HG03064 (cell line): ENCODE measurements at regions not wholly inside any gene's neighbourhood (a gene's known extent, or its start where the extent isn't known, plus 50 kb on each side); places are given as distances from the start of the nearest gene placed in this dataset.

ENCODE experiments used
- ATAC-seq: cut with Tn5 transposase; IDR thresholded peaks from one replicate; pipeline ENCODE4 v1.9.1; 2021; ENCODE audit warnings: low read depth; ENCODE audit not compliant: unreplicated experiment

GRCh38 chr16:52237823-52238222 is 309.1 kb downstream of the TOX3 start:
- ATAC-seq = no peak

DNA sequence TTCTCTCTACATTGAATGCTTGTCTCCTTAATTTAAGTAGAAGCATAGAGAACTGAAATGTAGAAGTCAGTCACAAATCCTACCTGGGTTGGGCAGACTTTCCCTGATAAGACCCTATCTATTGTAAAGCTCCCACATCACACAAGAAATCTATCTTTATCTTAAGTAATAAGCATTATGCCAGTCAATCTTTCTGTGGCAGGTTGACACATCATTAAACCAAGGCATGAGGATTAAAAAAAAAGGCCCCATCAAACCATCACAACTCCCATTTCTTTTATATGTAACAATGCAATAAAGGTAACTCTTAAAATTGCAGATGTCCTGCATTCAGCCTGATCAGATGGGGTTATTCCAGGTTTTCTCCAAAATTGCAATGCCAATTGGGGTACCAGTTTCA is 311.8 kb downstream of the TOX3 start:
- ATAC-seq = no peak

DNA sequence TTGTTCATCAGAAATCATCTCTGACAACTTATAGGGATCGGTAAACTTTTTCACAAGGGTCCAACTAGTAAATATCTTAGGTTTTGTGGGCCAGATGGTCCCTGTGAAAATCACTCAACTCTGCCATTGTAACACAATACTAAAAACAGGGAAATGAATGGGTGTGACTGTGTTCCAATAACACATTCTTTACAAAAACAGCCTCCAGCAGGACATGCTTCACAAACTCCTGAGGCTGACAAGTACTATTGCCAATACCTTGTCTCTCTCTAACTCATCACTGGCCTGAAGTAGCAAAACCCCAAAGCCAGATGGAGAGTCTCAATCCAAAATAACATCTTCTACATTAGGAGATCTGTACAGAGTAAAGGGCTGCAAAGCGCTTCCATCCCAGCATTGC is 312.3 kb downstream of the TOX3 start:
- no peak for ATAC-seq

DNA sequence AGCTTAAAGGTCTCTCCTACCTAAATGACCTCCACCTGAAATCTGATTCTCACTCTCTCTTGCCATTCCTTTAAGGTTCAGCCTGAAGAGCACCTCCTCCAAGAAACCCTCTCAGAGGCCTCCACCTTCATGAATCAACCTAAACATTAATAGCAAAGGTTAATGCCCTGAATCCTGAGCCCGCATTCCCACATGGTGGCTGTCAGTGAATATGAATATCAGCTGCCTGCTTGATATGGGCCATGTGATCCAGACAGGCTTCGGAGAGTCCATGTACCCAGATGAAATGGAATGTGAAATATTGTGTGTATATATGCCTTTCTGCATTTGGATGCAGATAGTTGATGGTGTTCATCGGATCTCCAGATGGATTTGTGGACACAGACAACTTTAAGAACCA is 317.5 kb downstream of the TOX3 start:
- ATAC-seq = no peak

DNA sequence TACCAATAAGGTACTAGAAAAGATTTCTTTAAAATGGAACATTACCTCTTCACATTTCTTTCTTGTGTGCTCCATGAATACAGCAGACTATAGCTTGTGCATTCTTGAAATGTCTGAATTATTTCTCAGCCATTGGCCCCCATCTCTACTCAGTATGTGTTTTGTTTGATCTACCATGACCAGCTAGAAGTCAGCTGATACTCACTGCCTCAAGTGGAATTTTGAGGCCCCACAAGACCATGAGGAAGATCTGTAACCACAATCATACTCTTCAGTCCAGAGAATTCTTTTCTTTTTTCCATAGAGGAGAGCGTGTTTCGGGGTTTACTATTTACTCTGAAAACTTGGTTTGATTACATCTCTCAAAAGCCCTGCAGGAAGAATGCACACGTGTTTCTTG is 319.1 kb downstream of the TOX3 start:
- ATAC-seq = no peak

DNA sequence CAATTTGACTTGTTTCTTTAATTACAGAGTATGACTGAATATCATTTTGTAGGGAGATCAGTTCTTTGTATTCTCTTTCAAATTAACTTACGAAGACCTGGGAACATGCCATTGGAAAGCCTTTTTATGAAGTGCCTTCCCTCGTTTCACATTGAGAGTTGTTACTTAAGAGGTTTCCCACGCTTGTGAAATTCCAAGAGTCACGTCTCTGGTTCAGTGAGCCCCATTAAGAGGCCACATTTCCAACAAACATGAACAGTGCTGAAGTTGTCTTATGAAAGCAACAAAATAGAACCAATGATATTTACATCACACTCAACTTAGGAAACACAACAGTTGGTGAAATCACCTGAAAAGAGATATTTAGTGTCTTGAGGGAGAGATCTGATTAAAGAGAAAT is 334.1 kb downstream of the TOX3 start:
- ATAC-seq = no peak

- ATAC-seq = no peak
Measured at GRCh38 chr16:52209227-52209626, 337.7 kb downstream of the TOX3 start.

DNA sequence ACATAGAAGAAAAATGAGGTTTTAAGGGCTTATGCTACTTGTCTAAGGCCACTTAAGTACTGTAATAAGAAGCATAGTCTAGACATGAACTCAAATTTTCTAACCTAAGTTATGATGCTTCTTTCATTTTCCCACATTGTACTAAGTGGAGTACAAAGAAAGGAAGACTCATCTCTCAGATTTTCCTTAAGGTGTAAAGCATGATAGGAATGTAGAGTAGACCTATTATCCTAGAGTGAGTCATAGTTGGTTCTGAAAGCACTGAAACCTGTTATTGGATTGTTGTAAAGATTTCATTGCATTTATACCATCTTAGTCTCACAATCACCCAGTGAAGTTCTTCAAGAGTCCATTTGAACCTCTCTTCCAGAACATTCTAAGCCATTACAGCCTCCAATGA is 343.8 kb downstream of the TOX3 start:
- ATAC-seq = no peak

DNA sequence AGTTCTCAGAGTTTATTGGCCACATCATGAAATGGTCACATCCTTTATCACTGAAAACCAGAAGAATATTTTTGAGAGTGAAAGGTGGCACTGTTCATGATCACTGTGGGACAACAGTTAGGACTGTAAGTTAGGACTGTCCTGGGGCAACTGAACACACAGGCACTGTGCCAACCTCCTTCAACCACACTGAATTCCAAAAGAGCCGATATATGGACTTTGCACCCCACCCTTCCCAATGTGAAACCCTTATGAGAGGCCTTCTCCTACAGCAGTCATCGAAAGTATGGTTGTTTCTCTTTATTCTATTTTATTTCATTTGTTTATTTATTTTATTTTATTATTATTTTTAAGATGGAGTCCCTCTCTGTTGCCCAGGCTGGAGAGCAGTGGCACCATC is 353.5 kb downstream of the TOX3 start:
- ATAC-seq = no peak

DNA sequence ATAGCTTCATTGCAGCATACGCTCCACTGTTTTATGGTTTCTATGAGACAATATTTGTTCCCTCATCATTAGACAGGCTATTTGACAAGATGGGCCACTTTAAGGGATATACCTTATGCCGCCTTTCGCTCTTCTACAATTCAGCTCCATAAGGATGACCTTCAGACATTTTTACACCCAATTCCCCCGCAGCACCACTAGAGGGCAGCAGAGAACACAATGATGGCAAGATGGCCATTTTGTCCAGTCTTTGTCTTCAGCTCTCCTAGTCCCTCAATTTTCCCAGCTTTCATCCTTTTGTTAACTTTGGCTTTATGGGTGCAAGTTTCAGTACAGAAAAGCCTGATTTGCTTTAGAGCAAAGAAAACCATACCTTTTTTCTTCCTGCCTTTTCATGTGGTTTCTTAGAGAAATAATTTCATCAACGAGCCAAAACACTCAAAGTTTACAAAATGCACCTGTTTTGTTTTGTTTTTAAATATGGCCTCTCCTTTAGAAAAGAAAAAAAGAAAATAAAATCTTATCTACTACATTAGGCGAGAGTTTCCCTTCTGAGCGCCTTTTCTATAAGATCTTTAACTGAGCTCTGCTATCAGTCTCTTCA is 355.3 kb downstream of the TOX3 start:
- no peak for ATAC-seq

- ATAC-seq = no peak
Measured at GRCh38 chr16:52184336-52184735, 362.6 kb downstream of the TOX3 start.

GRCh38 chr16:52182840-52183239 is 364.1 kb downstream of the TOX3 start:
- no peak for ATAC-seq

DNA sequence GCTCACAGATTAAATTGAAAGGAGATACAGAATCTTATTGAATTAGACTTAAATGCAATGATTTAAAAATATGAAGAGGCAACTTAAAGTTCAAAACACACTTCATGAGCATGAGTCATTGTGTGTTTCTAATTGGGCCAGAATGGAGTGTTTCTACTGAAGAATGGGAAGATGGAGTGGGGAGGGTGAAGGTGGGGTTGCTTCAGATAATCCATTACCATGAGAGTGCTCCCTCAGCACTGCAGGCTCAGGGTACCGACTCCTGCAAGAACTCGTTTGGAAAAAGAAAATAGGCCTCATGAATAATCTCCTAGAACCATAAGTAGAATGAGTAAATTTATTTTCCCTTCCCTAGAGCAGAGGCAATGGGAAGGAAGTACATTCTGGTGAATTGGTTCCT is 372.8 kb downstream of the TOX3 start:
- no peak for ATAC-seq

DNA sequence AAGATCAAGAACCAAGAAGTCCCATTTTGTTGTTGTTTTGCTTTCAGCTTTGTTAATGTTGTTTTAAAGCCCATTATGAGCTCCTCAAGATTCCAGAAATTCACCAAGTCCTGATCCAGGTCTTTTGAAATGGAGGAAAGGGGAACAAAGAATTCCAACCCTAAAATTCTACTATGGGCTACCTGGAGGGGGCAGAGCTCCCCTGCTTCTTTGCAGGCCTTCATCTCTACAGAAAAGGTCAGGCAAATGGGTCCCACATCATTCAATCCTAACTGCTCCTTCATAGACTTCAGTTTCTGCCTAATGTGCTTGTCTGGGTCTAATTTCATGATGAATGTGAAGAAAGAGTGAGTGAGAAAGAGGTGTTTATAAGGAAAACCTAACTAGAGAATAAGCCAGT is 375.5 kb downstream of the TOX3 start:
- no peak for ATAC-seq

- ATAC-seq = no peak
Measured at GRCh38 chr16:52167328-52167727, 379.6 kb downstream of the TOX3 start.

- no peak for ATAC-seq
Measured at GRCh38 chr16:52165961-52166360, 381.0 kb downstream of the TOX3 start.

- no peak for ATAC-seq
Measured at GRCh38 chr16:52149003-52149402, 397.9 kb downstream of the TOX3 start.

DNA sequence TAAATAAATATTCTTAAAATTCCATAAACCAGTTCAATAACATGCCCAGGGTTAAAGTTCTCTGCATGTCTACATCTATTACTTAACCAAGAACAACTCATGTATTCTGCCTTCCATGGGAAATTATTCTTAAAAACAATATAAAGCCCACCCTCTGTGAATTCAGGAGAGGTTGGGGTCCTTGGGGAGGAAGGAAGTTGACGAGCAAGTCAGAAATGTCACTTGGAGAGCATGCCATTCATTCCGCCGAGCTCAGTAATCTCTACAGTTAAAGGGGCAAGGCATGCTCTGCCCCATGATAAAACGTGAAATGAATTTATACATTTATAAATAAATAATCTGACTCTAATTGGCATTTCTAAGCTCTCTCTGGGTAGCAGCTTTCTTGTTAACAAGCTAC is 405.1 kb downstream of the TOX3 start:
- ATAC-seq = no peak

GRCh38 chr16:52128361-52128760 is 418.6 kb downstream of the TOX3 start:
- no peak for ATAC-seq

GRCh38 chr16:52123842-52124241 is 423.1 kb downstream of the TOX3 start:
- no peak for ATAC-seq

DNA sequence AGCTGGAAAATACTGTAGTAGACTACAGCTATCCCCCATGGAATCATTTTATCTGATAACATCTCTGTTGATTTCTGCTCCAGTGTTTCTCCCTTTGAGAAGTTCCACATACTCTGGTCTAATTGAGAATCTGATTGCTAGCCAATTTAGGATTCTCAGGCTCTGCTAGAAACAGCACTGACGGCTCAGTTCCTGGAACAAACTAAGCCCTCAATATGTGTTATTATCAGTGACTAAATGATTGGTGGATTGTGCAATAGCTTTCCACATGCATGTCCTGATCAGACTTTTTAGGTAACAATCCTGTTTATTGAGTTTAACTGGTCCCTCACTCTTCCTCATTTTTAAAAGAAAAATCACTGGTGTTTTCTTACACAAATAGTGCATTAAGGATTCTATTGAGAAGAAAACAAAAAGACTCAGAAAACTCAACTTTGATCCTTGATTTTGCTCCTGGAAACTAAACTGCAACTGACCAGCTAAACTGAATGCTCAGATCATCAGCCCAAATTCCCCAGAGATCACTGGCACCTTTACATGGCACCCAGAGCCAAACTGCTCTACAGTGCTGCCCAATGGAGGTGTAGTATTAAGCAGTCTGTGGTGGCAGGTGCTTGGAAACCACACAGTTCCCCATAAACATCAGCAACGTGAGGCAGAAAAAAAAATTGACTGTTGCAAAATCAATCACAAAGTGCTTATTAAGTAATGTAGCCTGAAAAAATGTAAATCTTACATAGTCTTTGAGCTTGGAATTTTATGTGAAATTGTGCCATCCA is 423.7 kb downstream of the TOX3 start:
- no peak for ATAC-seq

- no peak for ATAC-seq
Measured at GRCh38 chr16:52117171-52117570, 429.8 kb downstream of the TOX3 start.
